Activated CD4-positive, alpha-beta T cell treated with anti-CD3 and anti-CD28 coated beads for 36 hours (primary cell): ENCODE measurements at regions not wholly inside any gene's neighbourhood (a gene's known extent, or its start where the extent isn't known, plus 50 kb on each side); places are given as distances from the start of the nearest gene placed in this dataset.

Source experiments
- ATAC-seq: fragments of 200-7000 bp; cut with Tn5 transposase; one replicate; pipeline ENCODE4 v1.10.0; 2021; ENCODE audit warnings: mild to moderate bottlenecking, moderate library complexity
- CTCF ChIA-PET: fragments of 350-600 bp; sonication (Branson Sonifier 250); formaldehyde crosslinking; loops from one replicate; lab custom pipeline; 2021; ENCODE audit warnings: antibody characterized with exemption; lab: Charles Lee
- POLR2A ChIA-PET: fragments of 350-600 bp; sonication (Branson Sonifier 250); formaldehyde crosslinking; loops from one replicate; lab custom pipeline; 2021; ENCODE audit warnings: antibody characterized with exemption, inconsistent platforms; lab: Charles Lee
- DNase-seq: peaks from one replicate; pipeline ENCODE4 v3.0.0-alpha.2; 2020
- H3K27ac Mint-ChIP-seq: one replicate; pipeline ENCODE4 v1.8.0; 2021; ENCODE audit warnings: mixed read lengths
- H3K27me3 Mint-ChIP-seq: one replicate; pipeline ENCODE4 v1.8.0; 2021; ENCODE audit warnings: mixed read lengths
- H3K36me3 Mint-ChIP-seq: one replicate; pipeline ENCODE4 v1.8.0; 2021; ENCODE audit warnings: low read depth, mixed read lengths
- H3K4me1 Mint-ChIP-seq: one replicate; pipeline ENCODE4 v1.8.0; 2021; ENCODE audit warnings: mixed read lengths
- H3K4me3 Mint-ChIP-seq: one replicate; pipeline ENCODE4 v1.8.0; 2021; ENCODE audit warnings: mild to moderate bottlenecking, moderate library complexity, mixed read lengths
- H3K9me3 Mint-ChIP-seq: one replicate; pipeline ENCODE4 v1.8.0; 2021; ENCODE audit warnings: low read depth, mixed read lengths
- intact Hi-C, 2 experiments: fragments of 100-400 bp; cut with DNase I in 1 of 2; cut with micrococcal nuclease in 1 of 2; formaldehyde crosslinking; loops; one replicate each; pipeline versions ENCODE4 v1.14.2 to v1.15.1; 2022 to 2024; cut with DNase I, micrococcal nuclease

DNA sequence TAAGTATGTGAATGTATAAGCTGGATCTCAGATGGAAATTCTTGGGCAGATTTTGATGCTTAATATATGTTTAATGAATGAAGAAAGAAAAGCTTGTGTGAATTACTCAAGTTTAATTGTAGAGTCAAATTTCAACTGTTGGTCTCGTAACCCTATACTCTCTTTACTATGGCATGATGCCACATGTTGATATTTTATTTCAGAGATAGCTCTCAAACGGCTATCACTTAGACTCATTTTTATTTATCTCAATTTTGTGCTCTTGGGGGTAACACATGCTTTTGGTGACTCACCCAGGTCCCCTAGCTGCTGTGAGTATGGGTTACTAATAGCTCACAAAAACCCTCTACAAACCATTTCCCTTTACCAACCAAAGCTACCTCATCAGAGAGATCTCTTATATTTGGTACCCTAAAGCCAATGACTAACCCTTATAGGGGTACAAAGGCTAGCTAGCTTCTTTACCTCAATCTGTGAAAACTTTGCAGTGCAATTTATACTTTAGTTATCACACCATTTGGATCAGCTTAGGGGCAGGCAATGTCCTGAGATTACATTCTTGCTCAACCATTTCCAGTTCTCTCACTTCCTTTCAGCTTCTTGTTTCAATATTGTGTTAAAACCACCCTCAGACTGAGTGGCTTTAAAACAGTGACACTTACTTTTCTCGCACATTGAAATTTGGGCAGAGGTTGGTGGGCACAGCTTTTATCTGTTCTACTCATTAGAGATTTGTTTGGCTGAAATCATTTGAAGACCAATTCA, 240.3 kb downstream of the CDH7 start:
- no peaks in the 10 kb centered on the region for H3K4me1 Mint-ChIP-seq
- POLR2A ChIA-PET: no interaction called here
- no peak for ATAC-seq
- no peak for DNase-seq
- CTCF ChIA-PET: no interaction called here
- no peak overlapping the region for H3K27ac Mint-ChIP-seq
- H3K27me3 Mint-ChIP-seq: no peaks in the 10 kb centered on the region
- no peak overlapping the region for H3K4me3 Mint-ChIP-seq
- H3K36me3 Mint-ChIP-seq: no peaks in the 10 kb centered on the region
- peaks cover 2% of the 10 kb centered on the region for H3K9me3 Mint-ChIP-seq
- intact Hi-C loops: no loop called here

- ATAC-seq (no peak), DNase-seq (no peak)
- Mint-ChIP-seq H3K27me3 (no peaks in the 10 kb centered on the region), H3K36me3 (no peaks in the 10 kb centered on the region), H3K4me1 (no peaks in the 10 kb centered on the region), H3K9me3 (peaks cover 2% of the 10 kb centered on the region), H3K27ac (no peak overlapping the region), H3K4me3 (no peak overlapping the region)
- intact Hi-C loops: no loop called here
- ChIA-PET CTCF (no interaction called here), POLR2A (no interaction called here)
Observed at GRCh38 chr18:65990174-65990690, 239.4 kb downstream of the CDH7 start.

- no peak overlapping the region for H3K4me3 Mint-ChIP-seq
- ATAC-seq (no peak), DNase-seq (no peak)
- H3K4me1 Mint-ChIP-seq: no peaks in the 10 kb centered on the region
- ChIA-PET CTCF (no interaction called here), POLR2A (no interaction called here)
- intact Hi-C loops: no loop called here
- no peaks in the 10 kb centered on the region for H3K36me3 Mint-ChIP-seq
- peaks cover 2% of the 10 kb centered on the region for H3K9me3 Mint-ChIP-seq
- no peaks in the 10 kb centered on the region for H3K27me3 Mint-ChIP-seq
- no peak overlapping the region for H3K27ac Mint-ChIP-seq
Observed at GRCh38 chr18:65988972-65989371, 238.2 kb downstream of the CDH7 start.

DNA sequence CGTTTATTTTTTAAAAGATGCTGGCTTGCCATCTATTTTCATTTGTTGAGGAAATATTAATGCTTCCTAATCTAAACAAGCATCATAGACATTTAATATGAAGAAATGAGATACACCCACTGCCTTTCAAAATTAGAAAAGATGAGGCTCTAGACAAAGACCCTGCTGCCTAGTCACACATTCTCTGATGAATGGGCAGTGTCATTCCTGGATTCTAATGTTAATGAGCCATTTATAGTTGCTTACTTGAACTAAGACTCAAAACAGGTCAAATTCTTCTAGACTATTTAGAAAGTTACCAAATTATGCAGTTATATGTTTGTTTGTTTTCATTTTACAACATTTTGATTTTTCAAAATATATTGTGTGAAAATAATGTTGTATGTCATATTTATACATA, 237.6 kb downstream of the CDH7 start:
- H3K4me3 Mint-ChIP-seq: no peak overlapping the region
- peaks cover 2% of the 10 kb centered on the region for H3K9me3 Mint-ChIP-seq
- no peak for ATAC-seq
- ChIA-PET CTCF (no interaction called here), POLR2A (no interaction called here)
- H3K27ac Mint-ChIP-seq: no peak overlapping the region
- H3K36me3 Mint-ChIP-seq: no peaks in the 10 kb centered on the region
- intact Hi-C loops: no loop called here
- DNase-seq: no peak
- no peaks in the 10 kb centered on the region for H3K27me3 Mint-ChIP-seq
- H3K4me1 Mint-ChIP-seq: no peaks in the 10 kb centered on the region

- H3K4me3 Mint-ChIP-seq: no peak overlapping the region
- no peak for DNase-seq
- ChIA-PET CTCF (no interaction called here), POLR2A (no interaction called here)
- ATAC-seq: no peak
- intact Hi-C loops: no loop called here
- H3K27ac Mint-ChIP-seq: no peak overlapping the region
- H3K27me3 Mint-ChIP-seq: no peaks in the 10 kb centered on the region
- H3K36me3 Mint-ChIP-seq: no peaks in the 10 kb centered on the region
- H3K4me1 Mint-ChIP-seq: no peaks in the 10 kb centered on the region
- peaks cover 8% of the 10 kb centered on the region for H3K9me3 Mint-ChIP-seq
Observed at GRCh38 chr18:65983750-65984149, 232.9 kb downstream of the CDH7 start.

DNA sequence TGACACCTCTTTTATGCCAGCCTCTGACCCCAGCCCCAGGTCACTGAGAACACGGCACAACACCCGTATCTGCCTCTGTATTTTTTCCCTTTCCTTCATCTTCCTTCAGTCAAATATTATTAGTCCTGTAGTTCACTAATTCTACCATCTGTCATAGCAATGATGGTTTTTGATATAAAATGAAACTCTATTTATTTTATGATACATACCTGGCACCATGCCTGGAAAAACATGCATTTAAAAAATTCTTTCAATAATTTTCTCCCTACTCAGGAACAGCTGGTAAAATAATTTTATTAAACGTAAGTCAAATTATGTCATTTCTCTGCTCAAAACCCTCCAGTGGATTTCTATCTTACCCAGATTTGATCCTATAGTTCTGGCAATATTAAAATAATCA, 224.7 kb downstream of the CDH7 start:
- H3K27me3 Mint-ChIP-seq: no peaks in the 10 kb centered on the region
- H3K36me3 Mint-ChIP-seq: no peaks in the 10 kb centered on the region
- DNase-seq: no peak
- ATAC-seq: no peak
- no peak overlapping the region for H3K27ac Mint-ChIP-seq
- ChIA-PET CTCF (no interaction called here), POLR2A (no interaction called here)
- intact Hi-C loops: no loop called here
- H3K4me1 Mint-ChIP-seq: no peaks in the 10 kb centered on the region
- H3K9me3 Mint-ChIP-seq: peaks cover 6% of the 10 kb centered on the region
- no peak overlapping the region for H3K4me3 Mint-ChIP-seq

- H3K9me3 Mint-ChIP-seq: peaks cover 5% of the 10 kb centered on the region
- no peak overlapping the region for H3K27ac Mint-ChIP-seq
- intact Hi-C loops: no loop called here
- H3K36me3 Mint-ChIP-seq: no peaks in the 10 kb centered on the region
- ChIA-PET POLR2A (no interaction called here), CTCF (no interaction called here)
- H3K27me3 Mint-ChIP-seq: no peaks in the 10 kb centered on the region
- no peak for DNase-seq
- no peak overlapping the region for H3K4me3 Mint-ChIP-seq
- no peak for ATAC-seq
- H3K4me1 Mint-ChIP-seq: no peaks in the 10 kb centered on the region
Observed at GRCh38 chr18:65974758-65975157, 223.9 kb downstream of the CDH7 start.

DNA sequence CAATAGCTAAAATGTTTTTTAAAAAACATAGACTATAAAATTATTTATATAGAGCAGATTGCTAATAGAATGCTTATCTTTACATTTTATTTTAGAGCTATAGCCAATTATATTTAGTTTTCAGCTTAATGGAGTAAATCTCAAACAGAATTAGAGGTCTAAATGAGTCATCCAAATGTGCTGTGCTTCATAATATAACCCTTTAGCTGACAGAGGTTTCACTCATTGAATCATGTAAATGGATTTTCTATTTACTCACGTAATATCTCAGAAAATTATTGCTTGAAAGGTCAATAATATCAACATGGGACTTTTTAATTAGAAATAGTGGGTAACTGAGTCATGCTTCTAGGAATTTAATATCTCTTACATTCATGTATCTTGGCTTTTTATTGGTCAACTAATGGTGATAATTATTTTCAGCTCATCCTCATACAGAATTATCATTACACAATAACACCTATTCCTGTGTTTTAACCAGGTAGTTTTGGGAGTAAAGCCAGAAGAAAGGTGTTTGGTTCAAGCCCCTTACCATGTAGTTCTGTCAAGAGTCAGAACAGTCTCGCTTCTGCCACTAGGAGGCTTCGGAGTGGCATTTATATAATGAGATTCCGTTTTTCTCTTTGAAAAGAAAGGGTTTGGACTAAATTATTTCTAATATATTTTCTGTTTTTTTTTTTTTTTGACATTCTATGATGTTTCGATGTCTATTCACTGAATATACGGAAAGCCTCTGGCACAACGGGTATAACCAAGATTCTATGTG, 217.6 kb downstream of the CDH7 start:
- Mint-ChIP-seq H3K4me3 (no peak overlapping the region), H3K9me3 (peaks cover 6% of the 10 kb centered on the region), H3K4me1 (no peaks in the 10 kb centered on the region), H3K27ac (no peak overlapping the region), H3K27me3 (no peaks in the 10 kb centered on the region), H3K36me3 (no peaks in the 10 kb centered on the region)
- CTCF ChIA-PET: no interaction called here
- no peak for ATAC-seq
- intact Hi-C loops: no loop called here
- POLR2A ChIA-PET: no interaction called here
- DNase-seq: no peak

GRCh38 chr18:65955747-65956146, 204.9 kb downstream of the CDH7 start:
- Mint-ChIP-seq H3K4me1 (no peaks in the 10 kb centered on the region), H3K27ac (no peak overlapping the region), H3K27me3 (no peaks in the 10 kb centered on the region), H3K4me3 (no peak overlapping the region), H3K36me3 (no peaks in the 10 kb centered on the region), H3K9me3 (peaks cover 8% of the 10 kb centered on the region)
- ChIA-PET CTCF (no interaction called here), POLR2A (no interaction called here)
- ATAC-seq: no peak
- DNase-seq: no peak
- intact Hi-C loops: no loop called here

DNA sequence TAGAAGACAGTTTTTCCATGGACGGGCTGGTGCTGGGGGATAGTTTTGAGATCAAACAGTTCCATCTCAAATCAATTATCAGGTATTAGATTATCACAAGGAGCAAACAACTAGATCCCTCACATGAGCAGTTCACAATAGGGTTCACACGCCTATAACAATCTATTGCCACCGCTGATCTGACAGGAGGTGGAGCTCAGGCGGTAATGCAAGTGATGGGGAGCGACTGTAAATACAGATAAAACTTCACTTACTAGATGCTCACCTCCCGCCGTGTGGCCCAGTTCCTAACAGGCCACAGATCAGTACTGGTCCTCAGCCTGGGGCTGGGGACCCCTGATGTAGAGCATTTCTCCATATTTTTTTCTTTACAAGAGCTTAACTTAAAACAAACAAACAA, 203.6 kb downstream of the CDH7 start:
- ATAC-seq: no peak
- H3K4me3 Mint-ChIP-seq: no peak overlapping the region
- no peaks in the 10 kb centered on the region for H3K4me1 Mint-ChIP-seq
- H3K27me3 Mint-ChIP-seq: no peaks in the 10 kb centered on the region
- no peaks in the 10 kb centered on the region for H3K36me3 Mint-ChIP-seq
- DNase-seq: no peak
- H3K27ac Mint-ChIP-seq: no peak overlapping the region
- intact Hi-C loops: no loop called here
- ChIA-PET CTCF (no interaction called here), POLR2A (no interaction called here)
- peaks cover 6% of the 10 kb centered on the region for H3K9me3 Mint-ChIP-seq

DNA sequence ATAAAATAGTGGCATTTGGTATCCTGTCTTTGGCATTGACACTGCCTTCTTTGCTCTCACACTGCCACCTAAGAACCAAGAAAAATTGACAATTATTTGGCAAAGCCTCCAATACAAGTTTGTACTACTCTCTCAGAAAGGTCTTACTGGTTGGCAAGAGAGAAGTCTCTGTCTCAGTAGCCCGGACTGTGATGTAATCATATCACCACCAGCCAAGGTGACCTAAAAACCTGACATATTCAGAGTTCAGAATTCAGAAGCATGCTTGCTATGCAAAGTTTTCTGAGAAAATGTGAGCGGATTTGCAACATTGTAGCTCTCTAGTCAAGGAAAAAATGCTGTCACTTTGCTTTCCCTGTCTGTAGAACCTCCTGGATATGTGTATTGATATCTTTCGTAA, 196.0 kb downstream of the CDH7 start:
- DNase-seq (no peak), ATAC-seq (no peak)
- no peaks in the 10 kb centered on the region for H3K4me1 Mint-ChIP-seq
- no peak overlapping the region for H3K4me3 Mint-ChIP-seq
- ChIA-PET CTCF (no interaction called here), POLR2A (no interaction called here)
- H3K9me3 Mint-ChIP-seq: peaks cover 4% of the 10 kb centered on the region
- H3K27ac Mint-ChIP-seq: no peak overlapping the region
- intact Hi-C loops: no loop called here
- H3K36me3 Mint-ChIP-seq: no peaks in the 10 kb centered on the region
- H3K27me3 Mint-ChIP-seq: no peaks in the 10 kb centered on the region

- intact Hi-C loops: no loop called here
- no peak overlapping the region for H3K27ac Mint-ChIP-seq
- DNase-seq: no peak
- ChIA-PET CTCF (no interaction called here), POLR2A (no interaction called here)
- no peaks in the 10 kb centered on the region for H3K36me3 Mint-ChIP-seq
- H3K9me3 Mint-ChIP-seq: peaks cover 6% of the 10 kb centered on the region
- no peaks in the 10 kb centered on the region for H3K4me1 Mint-ChIP-seq
- no peaks in the 10 kb centered on the region for H3K27me3 Mint-ChIP-seq
- no peak for ATAC-seq
- H3K4me3 Mint-ChIP-seq: no peak overlapping the region
Observed at GRCh38 chr18:65943268-65943667, 192.5 kb downstream of the CDH7 start.
